IMR-90 (cell line): ENCODE measurements at regions not wholly inside any gene's neighbourhood (a gene's known extent, or its start where the extent isn't known, plus 50 kb on each side); places are given as distances from the start of the nearest gene placed in this dataset.

Experiments
- ATAC-seq: fragments of 200-7000 bp; cut with Tn5 transposase; 2 replicates; pipeline ENCODE4 v1.9.1; 2020; ENCODE audit warnings: low read depth, mild to moderate bottlenecking, moderate library complexity
- BruUV-seq: library from RNA; stranded (reverse); fragments of 400-500 nt; replicated peaks from 2 replicates; lab custom pipeline; 2021; lab: Mats Ljungman, UMichigan
- CTCF ChIA-PET: fragments of 300-600 bp; formaldehyde crosslinking; extraction: SDS; loops from one replicate; lab custom pipeline; 2021; ENCODE audit warnings: antibody characterized with exemption; lab: Yijun Ruan, JAX
- POLR2A ChIA-PET: fragments of 300-600 bp; sonication (Branson Sonifier 250); formaldehyde crosslinking; loops from one replicate; lab custom pipeline; 2022; ENCODE audit warnings: antibody characterized with exemption; ENCODE audit not compliant: unreplicated experiment; lab: Charles Lee
- DNase-seq: peaks from one replicate; pipeline ENCODE4 v3.0.0; 2013
- H2AFZ ChIP-seq: replicated peaks from 2 replicates; pipeline ENCODE3; 2013; ENCODE audit warnings: low read length, mild to moderate bottlenecking; ENCODE audit not compliant: poor library complexity
- H2AK5ac ChIP-seq: 2 replicates; pipeline ENCODE4 v1.6.1; 2013; ENCODE audit warnings: low read depth, low read length, inconsistent platforms
- H2AK9ac ChIP-seq: replicated peaks from 2 replicates; pipeline ENCODE3; 2013; ENCODE audit warnings: mild to moderate bottlenecking, low read depth, low read length, moderate library complexity; ENCODE audit not compliant: poor library complexity
- H2BK120ac ChIP-seq: 2 replicates; pipeline ENCODE4 v1.6.1; 2013; ENCODE audit warnings: low read depth, low read length, inconsistent platforms
- H2BK15ac ChIP-seq: 3 replicates; pipeline ENCODE4 v1.6.1; 2013; ENCODE audit warnings: low read depth, low read length, inconsistent platforms
- H2BK20ac ChIP-seq: 2 replicates; pipeline ENCODE4 v1.6.1; 2013; ENCODE audit warnings: low read depth, mild to moderate bottlenecking, inconsistent platforms, low read length, moderate library complexity
- H2BK5ac ChIP-seq: 2 replicates; pipeline ENCODE4 v1.6.1; 2013; ENCODE audit warnings: mild to moderate bottlenecking, low read depth, low read length, inconsistent platforms; ENCODE audit not compliant: poor library complexity, severe bottlenecking
- H3K14ac ChIP-seq: replicated peaks from 2 replicates; pipeline ENCODE4 v1.6.1; 2013; ENCODE audit warnings: low read depth, low read length, inconsistent platforms
- H3K18ac ChIP-seq: 2 replicates; pipeline ENCODE4 v1.6.1; 2013; ENCODE audit warnings: low read depth, low read length, control low read depth
- H3K23ac ChIP-seq: 2 replicates; pipeline ENCODE4 v1.6.1; 2013; ENCODE audit warnings: low read depth, low read length, inconsistent platforms
- H3K27ac ChIP-seq: 2 replicates; pipeline ENCODE4 v1.5.1; 2013; ENCODE audit warnings: mild to moderate bottlenecking, control low read depth, low read length; ENCODE audit not compliant: insufficient read depth
- H3K27me3 ChIP-seq: 2 replicates; pipeline ENCODE4 v1.6.1; 2013; ENCODE audit warnings: low read length; ENCODE audit not compliant: control insufficient read depth, insufficient read depth
- H3K36me3 ChIP-seq: 2 replicates; pipeline ENCODE4 v1.6.1; 2013; ENCODE audit warnings: low read length, mixed read lengths; ENCODE audit not compliant: control insufficient read depth, insufficient read depth
- H3K4ac ChIP-seq: 2 replicates; pipeline ENCODE4 v1.6.1; 2013; ENCODE audit warnings: low read depth, low read length, inconsistent platforms
- H3K4me1 ChIP-seq: 2 replicates; pipeline ENCODE4 v1.6.1; 2013; ENCODE audit warnings: low read length, mixed read lengths; ENCODE audit not compliant: control insufficient read depth, insufficient read depth
- H3K4me2 ChIP-seq: 2 replicates; pipeline ENCODE4 v1.6.1; 2013; ENCODE audit warnings: low read depth, mild to moderate bottlenecking, control low read depth, low read length, moderate library complexity
- H3K4me3 ChIP-seq: 2 replicates; pipeline ENCODE4 v1.5.1; 2013; ENCODE audit warnings: low read depth, mild to moderate bottlenecking, control low read depth, low read length, moderate library complexity; ENCODE audit not compliant: insufficient read depth
- H3K56ac ChIP-seq: 2 replicates; pipeline ENCODE4 v1.6.1; 2013; ENCODE audit warnings: low read length, inconsistent platforms; ENCODE audit not compliant: insufficient read depth; ENCODE audit errors: extremely low read depth
- H3K79me1 ChIP-seq, 2 experiments: 2 replicates each; pipeline ENCODE4 v1.6.1; 2013; ENCODE audit warnings: low read length in 2 of 2, inconsistent platforms in 1 of 2, low read depth in 1 of 2
- H3K9ac ChIP-seq: 2 replicates; pipeline ENCODE4 v1.6.1; 2013; ENCODE audit warnings: low read depth, low read length, control low read depth
- H3K9me1 ChIP-seq: 2 replicates; pipeline ENCODE4 v1.6.1; 2013; ENCODE audit warnings: low read length, inconsistent platforms; ENCODE audit not compliant: insufficient read depth
- H3K9me3 ChIP-seq: 2 replicates; pipeline ENCODE4 v1.6.1; 2013; ENCODE audit warnings: low read length; ENCODE audit not compliant: control insufficient read depth, insufficient read depth
- H4K20me1 ChIP-seq: 2 replicates; pipeline ENCODE4 v1.6.1; 2013; ENCODE audit warnings: low read length, inconsistent platforms; ENCODE audit not compliant: insufficient read depth
- H4K5ac ChIP-seq: 2 replicates; pipeline ENCODE4 v1.6.1; 2013; ENCODE audit warnings: mild to moderate bottlenecking, low read depth, low read length, control low read depth
- H4K8ac ChIP-seq, 2 experiments: 2 replicates each; pipeline ENCODE4 v1.6.1; 2013; ENCODE audit warnings: low read depth in 2 of 2, low read length in 2 of 2, control low read depth in 1 of 2, inconsistent platforms in 1 of 2
- H4K91ac ChIP-seq: 2 replicates; pipeline ENCODE4 v1.6.1; 2013; ENCODE audit warnings: low read depth, low read length, inconsistent platforms; ENCODE audit not compliant: insufficient read depth
- BHLHE40 ChIP-seq: fragments of 150-350 bp; IDR thresholded peaks from 2 replicates; pipeline ENCODE4 v1.6.1; 2016; ENCODE audit warnings: mild to moderate bottlenecking, low read depth, low read length
- CEBPB ChIP-seq: IDR thresholded peaks from 2 replicates; pipeline ENCODE4 v1.6.1; 2012; ENCODE audit warnings: low read depth, low read length, improper control_type of control experiment
- CHD1 ChIP-seq: IDR thresholded peaks from 2 replicates; pipeline ENCODE4 v1.6.1; 2012; ENCODE audit warnings: low read depth, low read length, improper control_type of control experiment
- CTCF ChIP-seq: conservative IDR thresholded peaks from 2 replicates; pipeline ENCODE4 v1.5.1; 2012; ENCODE audit warnings: mild to moderate bottlenecking, low read depth, low read length, improper control_type of control experiment
- FOS ChIP-seq: fragments of 150-350 bp; IDR thresholded peaks from 2 replicates; pipeline ENCODE4 v1.6.1; 2016; ENCODE audit warnings: low read depth, low read length
- MAFK ChIP-seq: IDR thresholded peaks from 2 replicates; pipeline ENCODE4 v1.6.1; 2012; ENCODE audit warnings: low read depth, low read length, improper control_type of control experiment
- MAZ ChIP-seq: IDR thresholded peaks from 2 replicates; pipeline ENCODE4 v1.6.1; 2012; ENCODE audit warnings: low read depth, mild to moderate bottlenecking, low read length, improper control_type of control experiment, moderate library complexity, borderline replicate concordance
- MXI1 ChIP-seq: IDR thresholded peaks from 2 replicates; pipeline ENCODE4 v1.6.1; 2012; ENCODE audit warnings: low read depth, mild to moderate bottlenecking, low read length, moderate library complexity, borderline replicate concordance
- NFE2L2 ChIP-seq: fragments of 150-350 bp; IDR thresholded peaks from 2 replicates; pipeline ENCODE4 v1.6.1; 2016; ENCODE audit warnings: low read depth, mild to moderate bottlenecking, low read length
- POLR2A ChIP-seq: IDR thresholded peaks from 2 replicates; pipeline ENCODE4 v1.6.1; 2012; ENCODE audit warnings: mild to moderate bottlenecking, low read depth, low read length
- RAD21 ChIP-seq: IDR thresholded peaks from 2 replicates; pipeline ENCODE4 v1.6.1; 2012; ENCODE audit warnings: low read length, improper control_type of control experiment
- RCOR1 ChIP-seq: IDR thresholded peaks from 2 replicates; pipeline ENCODE4 v1.6.1; 2012; ENCODE audit warnings: mild to moderate bottlenecking, low read length, improper control_type of control experiment; ENCODE audit not compliant: insufficient replicate concordance
- RFX5 ChIP-seq: IDR thresholded peaks from 2 replicates; pipeline ENCODE4 v1.8.0; 2012; ENCODE audit warnings: low read depth, mild to moderate bottlenecking, low read length, moderate library complexity
- WGBS, 2 experiments: methylation state at CpG; one replicate each; pipeline versions ENCODE4 v1.1.5 to v1.1.7; 2013; ENCODE audit warnings: missing lambda C conversion rate in 2 of 2; ENCODE audit not compliant: insufficient read length in 1 of 2; ENCODE audit errors: extremely low coverage in 2 of 2; 5-methylcytosine and 5-hydroxymethylcytosine counted together
- dilution Hi-C: fragments of 300-500 bp; cut with HindIII; formaldehyde crosslinking; loops from one replicate; pipeline ENCODE4 v1.14.3; 2018; ENCODE audit warnings: low sequenced_read_pairs; ENCODE audit not compliant: unreplicated experiment
- in situ Hi-C: fragments of 300-500 bp; cut with MboI; formaldehyde crosslinking; loops from 3 replicates; pipeline ENCODE4 v1.14.3; 2019; ENCODE audit warnings: low sequenced_read_pairs, inconsistent platforms, mixed read lengths
- intact Hi-C: fragments of 100-400 bp; cut with micrococcal nuclease; formaldehyde crosslinking; loops from 2 replicates; pipeline ENCODE4 v1.10.0; 2022
- TF ChIP-seq, protein P1 (sequence below): fragments of 150-350 bp; IDR thresholded peaks from 2 replicates; pipeline ENCODE4 v1.6.1; 2017; ENCODE audit warnings: mild to moderate bottlenecking, antibody characterized with exemption, low read length, low read depth
- TF ChIP-seq, protein P2 (sequence below): fragments of 150-350 bp; IDR thresholded peaks from 2 replicates; pipeline ENCODE4 v1.6.1; 2016; ENCODE audit warnings: low read depth, mild to moderate bottlenecking, low read length, moderate library complexity, borderline replicate concordance

DNA sequence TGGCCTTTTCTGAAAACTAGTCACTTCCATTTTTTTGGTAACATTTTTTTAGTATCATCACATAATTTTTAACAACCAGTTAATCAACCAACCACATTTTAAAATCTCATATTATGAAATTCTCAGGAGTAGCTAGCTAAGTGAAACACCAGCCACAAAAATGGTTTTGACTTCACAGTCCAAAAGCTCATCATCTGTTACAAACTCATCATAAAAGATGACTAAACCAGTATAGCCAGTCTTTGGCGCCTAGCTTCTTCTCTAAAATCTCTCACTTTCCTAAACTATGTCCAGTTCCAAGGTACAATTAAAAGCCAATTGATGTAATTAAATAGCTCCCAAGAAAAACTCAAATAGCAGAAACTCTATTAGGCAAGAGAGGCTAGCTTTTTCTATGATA, 88.2 kb upstream of the ZNF385D start:
- CTCF ChIA-PET = no interaction called here

More for the DNA sequence above, 88.2 kb upstream of the ZNF385D start:
- WGBS, 2 experiments = no CpG with 5 or more reads among the region's 1 CpG
- no peak overlapping the region for H4K5ac ChIP-seq
- no peak overlapping the region for H3K4ac ChIP-seq
- no peak overlapping the region for H2AK5ac ChIP-seq
- POLR2A ChIA-PET = no interaction called here
- no peak overlapping the region for H4K8ac ChIP-seq
- dilution Hi-C loops = no loop called here
- no peak overlapping the region for H2BK15ac ChIP-seq
- no peak overlapping the region for H2BK20ac ChIP-seq
- in situ Hi-C loops = no loop called here
- H3K4me2 ChIP-seq = no peak overlapping the region
- H2AFZ ChIP-seq = no peak overlapping the region
- H3K4me3 ChIP-seq = no peak overlapping the region
- no peaks in the 10 kb centered on the region for H3K4me1 ChIP-seq
- H3K18ac ChIP-seq = no peak overlapping the region
- no peaks in the 10 kb centered on the region for H4K20me1 ChIP-seq
- TF ChIP-seq RAD21 = no peak
- no peak for TF ChIP-seq CHD1
- no peak for TF ChIP-seq MXI1
- TF ChIP-seq RFX5 = no peak
- no peak for TF ChIP-seq POLR2A
- TF ChIP-seq MAFK = no peak
- TF ChIP-seq CTCF = no peak
- TF ChIP-seq BHLHE40 = no peak
- TF ChIP-seq, protein P1, sequence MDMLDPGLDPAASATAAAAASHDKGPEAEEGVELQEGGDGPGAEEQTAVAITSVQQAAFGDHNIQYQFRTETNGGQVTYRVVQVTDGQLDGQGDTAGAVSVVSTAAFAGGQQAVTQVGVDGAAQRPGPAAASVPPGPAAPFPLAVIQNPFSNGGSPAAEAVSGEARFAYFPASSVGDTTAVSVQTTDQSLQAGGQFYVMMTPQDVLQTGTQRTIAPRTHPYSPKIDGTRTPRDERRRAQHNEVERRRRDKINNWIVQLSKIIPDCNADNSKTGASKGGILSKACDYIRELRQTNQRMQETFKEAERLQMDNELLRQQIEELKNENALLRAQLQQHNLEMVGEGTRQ = no peak
- no peak for TF ChIP-seq NFE2L2
- no peak for TF ChIP-seq RCOR1
- no peak for TF ChIP-seq CEBPB
- TF ChIP-seq, protein P2, sequence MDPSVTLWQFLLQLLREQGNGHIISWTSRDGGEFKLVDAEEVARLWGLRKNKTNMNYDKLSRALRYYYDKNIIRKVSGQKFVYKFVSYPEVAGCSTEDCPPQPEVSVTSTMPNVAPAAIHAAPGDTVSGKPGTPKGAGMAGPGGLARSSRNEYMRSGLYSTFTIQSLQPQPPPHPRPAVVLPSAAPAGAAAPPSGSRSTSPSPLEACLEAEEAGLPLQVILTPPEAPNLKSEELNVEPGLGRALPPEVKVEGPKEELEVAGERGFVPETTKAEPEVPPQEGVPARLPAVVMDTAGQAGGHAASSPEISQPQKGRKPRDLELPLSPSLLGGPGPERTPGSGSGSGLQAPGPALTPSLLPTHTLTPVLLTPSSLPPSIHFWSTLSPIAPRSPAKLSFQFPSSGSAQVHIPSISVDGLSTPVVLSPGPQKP = no peak
- TF ChIP-seq FOS = no peak
- TF ChIP-seq MAZ = no peak
- DNase-seq = no peak
- H3K27ac ChIP-seq = no peak overlapping the region
- no peak for ATAC-seq
- no peak overlapping the region for H3K56ac ChIP-seq
- H4K91ac ChIP-seq = no peak overlapping the region
- intact Hi-C loops = no loop called here
- no peaks in the 10 kb centered on the region for H3K9me1 ChIP-seq
- no TSS peak for BruUV-seq
- no peaks in the 10 kb centered on the region for H3K9me3 ChIP-seq
- no peaks in the 10 kb centered on the region for H3K27me3 ChIP-seq
- no peak overlapping the region for H3K14ac ChIP-seq
- no peak overlapping the region for H3K9ac ChIP-seq
- H3K36me3 ChIP-seq = no peaks in the 10 kb centered on the region
- H3K79me1 ChIP-seq = no peaks in the 10 kb centered on the region
- no peak overlapping the region for H3K23ac ChIP-seq
- no peak overlapping the region for H2BK120ac ChIP-seq
- no peak overlapping the region for H2AK9ac ChIP-seq
- H2BK5ac ChIP-seq = no peak overlapping the region
